ENCODE measurements at regions not wholly inside any gene's neighbourhood (a gene's known extent, or its start where the extent isn't known, plus 50 kb on each side); places are given as distances from the start of the nearest gene placed in this dataset.
A peak's percentile ranks its signal among the peaks of the same experiment; 100 is the strongest.

GRCh38 chr1:218679988-218680748 lies 335.0 kb downstream of the TGFB2 start:
- DNase-seq (ENCODE audit: low spot score): no peak

GRCh38 chr1:218683242-218683641 lies 338.1 kb downstream of the TGFB2 start:
- no peak for DNase-seq (ENCODE audit: low spot score)

GRCh38 chr1:218686258-218686657 lies 341.1 kb downstream of the TGFB2 start:
- DNase-seq (ENCODE audit: low spot score): no peak

- DNase-seq (ENCODE audit: low spot score): no peak
These were observed 341.6 kb downstream of the TGFB2 start for GRCh38 chr1:218686761-218687160.

- no peak for DNase-seq (ENCODE audit: low spot score)
These were observed 347.7 kb downstream of the TGFB2 start for GRCh38 chr1:218692808-218693207.

GRCh38 chr1:218693599-218693998 lies 348.5 kb downstream of the TGFB2 start:
- DNase-seq (ENCODE audit: low spot score): no peak

GRCh38 chr1:218694085-218694484 lies 348.9 kb downstream of the TGFB2 start:
- DNase-seq (ENCODE audit: low spot score): no peak

- no peak for DNase-seq (ENCODE audit: low spot score)
These were observed 349.5 kb downstream of the TGFB2 start for GRCh38 chr1:218694636-218695035.

- no peak for DNase-seq (ENCODE audit: low spot score)
These were observed 350.4 kb downstream of the TGFB2 start for GRCh38 chr1:218695525-218695924.

GRCh38 chr1:218698141-218698540 lies 353.0 kb downstream of the TGFB2 start:
- DNase-seq (ENCODE audit: low spot score): no peak

GRCh38 chr1:218699421-218699820 lies 354.3 kb downstream of the TGFB2 start:
- no peak for DNase-seq (ENCODE audit: low spot score)

GRCh38 chr1:218699865-218700264 lies 354.7 kb downstream of the TGFB2 start:
- no peak for DNase-seq (ENCODE audit: low spot score)

- no peak for DNase-seq (ENCODE audit: low spot score)
These were observed 355.5 kb downstream of the TGFB2 start for GRCh38 chr1:218700666-218701065.

- no peak for DNase-seq (ENCODE audit: low spot score)
These were observed 356.0 kb downstream of the TGFB2 start for GRCh38 chr1:218701131-218701530.

- no peak for DNase-seq (ENCODE audit: low spot score)
These were observed 357.6 kb downstream of the TGFB2 start for GRCh38 chr1:218702775-218703174.

GRCh38 chr1:218703836-218704235 lies 358.7 kb downstream of the TGFB2 start:
- DNase-seq (ENCODE audit: low spot score): no peak

GRCh38 chr1:218705391-218705790 lies 360.3 kb downstream of the TGFB2 start:
- DNase-seq (ENCODE audit: low spot score): no peak

- peak; percentile 58 for DNase-seq (ENCODE audit: low spot score)
These were observed 361.1 kb downstream of the TGFB2 start for GRCh38 chr1:218705911-218706893.

GRCh38 chr1:218711001-218711400 lies 365.9 kb downstream of the TGFB2 start:
- no peak for DNase-seq (ENCODE audit: low spot score)

GRCh38 chr1:218711884-218712674 lies 366.9 kb downstream of the TGFB2 start:
- peak; percentile 51 for DNase-seq (ENCODE audit: low spot score)

GRCh38 chr1:218712677-218713076 lies 367.5 kb downstream of the TGFB2 start:
- DNase-seq (ENCODE audit: low spot score): no peak

- no peak for DNase-seq (ENCODE audit: low spot score)
These were observed 371.0 kb downstream of the TGFB2 start for GRCh38 chr1:218715961-218716669.
